AG04449 (cell line): ENCODE measurements at regions not wholly inside any gene's neighbourhood (a gene's known extent, or its start where the extent isn't known, plus 50 kb on each side); places are given as distances from the start of the nearest gene placed in this dataset.
"Not testable (repeated sequence)": the region's sequence is repeated elsewhere in the genome, so short reads cannot be mapped to it uniquely, and the experiment has no call there.

Experiments
- CTCF ChIA-PET: fragments of 350-600 bp; formaldehyde crosslinking; extraction: SDS; loops from one replicate; lab custom pipeline; 2021; ENCODE audit warnings: antibody characterized with exemption; lab: Yijun Ruan, JAX
- POLR2A ChIA-PET: fragments of 400-600, 350-600 bp; formaldehyde crosslinking; extraction: SDS; loops from one replicate; lab custom pipeline; 2020; ENCODE audit warnings: antibody characterized with exemption, inconsistent platforms; lab: Yijun Ruan, JAX
- DNase-seq: peaks from one replicate; pipeline ENCODE4 v3.0.0-alpha.2; 2010; ENCODE audit warnings: low read depth, low spot score
- H3K4me3 ChIP-seq: 2 replicates; pipeline ENCODE4 v1.5.1; 2011; ENCODE audit warnings: low read depth, mild to moderate bottlenecking, control low read depth, low read length
- CTCF ChIP-seq: IDR thresholded peaks from one replicate; pipeline ENCODE4 v1.5.1; 2011; ENCODE audit warnings: mild to moderate bottlenecking, moderate library complexity, low read length, control low read depth, inconsistent platforms; ENCODE audit not compliant: insufficient read depth; ENCODE audit errors: missing control alignments

- ChIA-PET CTCF (no interaction called here), POLR2A (no interaction called here)
- DNase-seq, result no peak
- H3K4me3 ChIP-seq, result no peak overlapping the region
- no peak for TF ChIP-seq CTCF
Observed at GRCh38 chr12:24360461-24360860, 411.0 kb upstream of the SOX5 start.

DNA sequence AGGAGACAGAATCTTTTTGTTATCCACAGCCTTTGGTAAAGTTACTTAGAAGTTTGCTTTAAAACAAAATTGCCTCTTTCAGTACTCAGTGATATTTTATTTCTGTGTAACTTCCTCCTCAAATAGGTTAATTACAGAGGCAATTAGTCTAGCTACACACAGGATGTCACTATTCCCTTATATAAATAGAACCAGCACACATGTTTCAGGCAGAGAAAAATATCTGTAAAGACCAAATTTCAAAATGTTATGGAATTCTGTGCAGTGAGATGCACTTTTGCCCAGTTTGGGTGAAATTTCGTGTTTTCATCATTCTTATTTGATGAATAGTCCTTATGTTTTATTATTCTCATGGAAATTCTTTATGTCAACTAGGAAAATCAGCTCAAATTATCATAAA lies 410.6 kb upstream of the SOX5 start:
- TF ChIP-seq CTCF, result no peak
- CTCF ChIA-PET, result no interaction called here
- no peak overlapping the region for H3K4me3 ChIP-seq
- DNase-seq, result no peak
- POLR2A ChIA-PET, result no interaction called here

- no peak for TF ChIP-seq CTCF
- no peak overlapping the region for H3K4me3 ChIP-seq
- POLR2A ChIA-PET, result no interaction called here
- no peak for DNase-seq
- CTCF ChIA-PET, result no interaction called here
Observed at GRCh38 chr12:24359418-24359817, 409.9 kb upstream of the SOX5 start.

DNA sequence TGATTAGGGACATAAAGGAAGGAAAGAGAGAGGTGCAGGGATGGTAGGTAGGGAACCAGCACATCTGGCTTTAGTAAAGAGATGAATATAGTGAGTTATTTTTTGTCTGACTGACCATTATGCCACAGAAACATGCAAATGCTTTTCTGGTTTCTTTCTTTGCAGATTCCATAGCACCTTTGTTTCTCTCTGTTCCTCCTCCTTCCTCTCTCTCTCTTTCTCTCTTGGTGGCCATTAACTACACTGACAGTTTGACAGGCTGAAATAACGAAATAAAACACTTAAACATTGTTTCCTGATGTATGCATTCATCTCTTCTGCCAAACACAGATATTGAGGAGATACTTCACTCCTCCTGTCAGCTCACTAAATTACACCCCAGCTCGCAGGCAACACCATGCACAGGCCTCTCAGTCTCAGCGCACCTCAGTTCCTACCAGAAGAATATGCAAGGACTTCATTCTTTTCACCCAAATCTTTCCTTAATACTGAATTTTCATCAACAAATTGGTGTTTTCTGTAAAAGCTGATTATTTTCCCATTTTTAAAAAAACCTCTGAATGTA lies 406.9 kb upstream of the SOX5 start:
- DNase-seq, result no peak
- TF ChIP-seq CTCF, result no peak
- ChIA-PET CTCF (no interaction called here), POLR2A (no interaction called here)
- no peak overlapping the region for H3K4me3 ChIP-seq

DNA sequence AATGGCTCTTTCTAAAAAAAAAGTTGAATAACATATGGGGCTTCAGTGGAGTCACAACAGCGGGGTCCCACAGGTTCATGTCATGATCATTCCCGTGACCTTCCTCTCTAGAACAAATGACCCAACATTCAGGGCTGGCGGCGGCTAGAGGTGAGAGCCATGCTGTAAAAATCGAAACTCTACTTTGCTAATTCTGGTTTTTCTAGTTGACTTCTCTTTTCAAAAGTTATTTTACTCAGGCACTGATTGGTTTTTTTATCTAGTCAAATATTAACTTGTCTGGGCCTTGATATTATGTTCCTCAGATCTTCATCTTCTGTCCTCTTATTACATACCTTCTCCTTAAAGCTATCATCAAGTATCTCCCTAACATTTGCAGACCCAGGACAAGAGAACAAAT lies 402.9 kb upstream of the SOX5 start:
- ChIA-PET CTCF (no interaction called here), POLR2A (no interaction called here)
- no peak for TF ChIP-seq CTCF
- no peak overlapping the region for H3K4me3 ChIP-seq
- DNase-seq, result no peak

- no peak for DNase-seq
- no peak for TF ChIP-seq CTCF
- CTCF ChIA-PET, result no interaction called here
- POLR2A ChIA-PET, result no interaction called here
- no peak overlapping the region for H3K4me3 ChIP-seq
Observed at GRCh38 chr12:24349051-24349799, 399.8 kb upstream of the SOX5 start.

DNA sequence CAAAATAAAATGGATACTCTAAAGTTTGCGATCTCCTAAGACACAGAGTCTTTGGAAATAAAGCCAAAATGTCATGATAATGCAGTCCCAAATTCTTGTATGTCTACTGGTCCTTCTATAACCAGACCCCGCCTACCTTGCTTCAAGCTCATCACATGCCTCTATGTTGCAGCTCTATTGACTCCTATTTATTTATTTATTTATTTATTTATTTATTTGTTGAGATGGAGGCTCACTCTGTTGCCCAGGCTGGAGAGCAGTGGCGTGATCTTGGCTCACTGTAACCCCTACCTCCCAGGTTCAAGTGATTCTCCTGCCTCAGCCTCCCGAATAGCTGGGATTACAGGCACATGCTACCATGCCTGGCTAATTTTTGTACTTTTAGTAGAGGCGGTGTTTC lies 398.7 kb upstream of the SOX5 start:
- DNase-seq, POLR2A ChIA-PET, CTCF ChIA-PET, H3K4me3 ChIP-seq: not testable (repeated sequence)
